ENCODE measurements at regions not wholly inside any gene's neighbourhood (a gene's known extent, or its start where the extent isn't known, plus 50 kb on each side); places are given as distances from the start of the nearest gene placed in this dataset.

- TF ChIP-seq, protein P1, sequence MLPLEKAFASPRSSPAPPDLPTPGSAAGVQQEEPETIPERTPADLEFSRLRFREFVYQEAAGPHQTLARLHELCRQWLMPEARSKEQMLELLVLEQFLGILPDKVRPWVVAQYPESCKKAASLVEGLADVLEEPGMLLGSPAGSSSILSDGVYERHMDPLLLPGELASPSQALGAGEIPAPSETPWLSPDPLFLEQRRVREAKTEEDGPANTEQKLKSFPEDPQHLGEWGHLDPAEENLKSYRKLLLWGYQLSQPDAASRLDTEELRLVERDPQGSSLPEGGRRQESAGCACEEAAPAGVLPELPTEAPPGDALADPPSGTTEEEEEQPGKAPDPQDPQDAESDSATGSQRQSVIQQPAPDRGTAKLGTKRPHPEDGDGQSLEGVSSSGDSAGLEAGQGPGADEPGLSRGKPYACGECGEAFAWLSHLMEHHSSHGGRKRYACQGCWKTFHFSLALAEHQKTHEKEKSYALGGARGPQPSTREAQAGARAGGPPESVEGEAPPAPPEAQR (CRISPR knock-in tag; IDR thresholded peaks at IDR 0.05) = no peak
- no peak for TF ChIP-seq E2F4 (CRISPR knock-in tag; IDR thresholded peaks at IDR 0.05; ENCODE audit: borderline replicate concordance, low read depth)
- no peak for TF ChIP-seq TP53 (CRISPR knock-in tag; IDR thresholded peaks at IDR 0.05)
- TF ChIP-seq ESRRA (CRISPR knock-in tag; IDR thresholded peaks at IDR 0.05; ENCODE audit: borderline replicate concordance) = no peak
- no peak for TF ChIP-seq CREM (CRISPR knock-in tag; IDR thresholded peaks at IDR 0.05)
- TF ChIP-seq ZNF232 (CRISPR knock-in tag; IDR thresholded peaks at IDR 0.05) = no peak
- no peak for TF ChIP-seq NFATC4 (CRISPR knock-in tag; IDR thresholded peaks at IDR 0.05)
- no peak for TF ChIP-seq USF2 (CRISPR knock-in tag; IDR thresholded peaks at IDR 0.05)
- no peak for TF ChIP-seq ZNF425 (CRISPR knock-in tag; conservative IDR thresholded peaks at IDR 0.05)
- TF ChIP-seq GABPB1 (CRISPR knock-in tag; IDR thresholded peaks at IDR 0.05) = no peak
- no peak for TF ChIP-seq AFF4 (CRISPR knock-in tag; IDR thresholded peaks at IDR 0.05; ENCODE audit: borderline replicate concordance)
- TF ChIP-seq ZNF532 (CRISPR knock-in tag; IDR thresholded peaks at IDR 0.05; ENCODE audit: borderline replicate concordance) = no peak
- no peak for TF ChIP-seq TCF7 (CRISPR knock-in tag; IDR thresholded peaks at IDR 0.05; ENCODE audit: low read depth)
- ATAC-seq (no peak), DNase-seq (ENCODE audit: low spot score) (no peak)
- Mint-ChIP-seq H3K36me3 (peaks cover 41% of the 10 kb centered on the region), H3K9me3 (peaks cover 64% of the 10 kb centered on the region), H3K27ac (no peak overlapping the region), H3K4me1 (no peaks in the 10 kb centered on the region), H3K27me3 (ENCODE audit: low read depth) (no peaks in the 10 kb centered on the region; the same call in 1 of the 2 replicates), H3K4me3 (no peak overlapping the region)
- ChIA-PET POLR2A (no interaction called here), CTCF (no interaction called here)
Measured at GRCh38 chr3:621714-622113, 425.2 kb downstream of the CHL1 start.

All from WTC11 (cell line).